Activated naive CD8-positive, alpha-beta T cell treated with anti-CD3 and anti-CD28 coated beads, Interleukin-2, amount 50 U/mL, for 24 hours (primary cell): ENCODE measurements at regions not wholly inside any gene's neighbourhood (a gene's known extent, or its start where the extent isn't known, plus 50 kb on each side); places are given as distances from the start of the nearest gene placed in this dataset.

ENCODE experiments used
- ATAC-seq: fragments of 150-1000 bp; cut with Tn5 transposase; one replicate; pipeline ENCODE4 v1.10.0; 2021
- DNase-seq: peaks from one replicate; pipeline ENCODE4 v3.0.0; 2021
- H3K27ac Mint-ChIP-seq: one replicate; pipeline ENCODE4 v1.8.0; 2021; ENCODE audit warnings: mild to moderate bottlenecking, mixed read lengths
- H3K27me3 Mint-ChIP-seq: one replicate; pipeline ENCODE4 v1.8.0; 2021; ENCODE audit warnings: mixed read lengths
- H3K36me3 Mint-ChIP-seq: one replicate; pipeline ENCODE4 v1.8.0; 2021; ENCODE audit warnings: low read depth, mixed read lengths
- H3K4me1 Mint-ChIP-seq: one replicate; pipeline ENCODE4 v1.8.0; 2021; ENCODE audit warnings: mixed read lengths
- H3K4me3 Mint-ChIP-seq: one replicate; pipeline ENCODE4 v1.8.0; 2021; ENCODE audit warnings: mild to moderate bottlenecking, moderate library complexity, mixed read lengths
- H3K9me3 Mint-ChIP-seq: one replicate; pipeline ENCODE4 v1.8.0; 2021; ENCODE audit warnings: mixed read lengths

DNA sequence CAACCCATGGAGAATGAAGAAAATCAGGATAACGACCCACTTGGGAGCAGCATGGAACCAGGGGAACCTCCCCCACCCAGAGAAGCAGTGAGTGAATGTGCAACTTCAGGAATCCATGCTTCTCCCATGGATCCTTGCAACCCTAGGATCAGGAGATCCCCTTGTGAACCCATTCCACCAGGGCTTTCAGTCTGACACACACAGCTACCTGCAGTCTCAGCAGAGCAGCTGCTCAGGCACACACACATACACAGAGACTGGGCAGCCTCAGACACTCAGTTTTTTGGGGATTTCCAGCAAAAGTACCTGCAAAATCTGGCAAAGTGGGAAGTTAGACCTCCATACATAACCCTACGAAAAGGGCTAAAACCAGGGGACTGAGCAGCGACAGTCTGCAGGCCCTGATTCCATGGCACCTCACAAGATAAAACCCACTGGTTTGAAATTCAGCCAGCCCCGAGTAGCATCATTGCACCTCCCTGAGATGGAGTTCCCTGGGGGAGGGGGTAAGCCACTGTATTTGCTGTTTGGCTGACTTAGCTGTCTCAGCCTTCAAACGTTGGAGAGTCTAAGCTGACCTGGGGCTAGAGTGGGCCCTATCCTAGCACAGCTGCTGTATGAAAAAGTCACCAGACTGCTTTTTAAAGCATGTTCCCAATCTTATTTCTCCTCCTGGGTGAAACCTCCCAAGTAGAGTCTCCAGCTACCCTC is 737.5 kb upstream of the NDST4 start:
- H3K4me3 Mint-ChIP-seq = no peak overlapping the region
- H3K27me3 Mint-ChIP-seq = no peaks in the 10 kb centered on the region
- H3K9me3 Mint-ChIP-seq = no peaks in the 10 kb centered on the region
- no peaks in the 10 kb centered on the region for H3K36me3 Mint-ChIP-seq
- ATAC-seq (no peak), DNase-seq (no peak)
- H3K27ac Mint-ChIP-seq = no peak overlapping the region
- no peaks in the 10 kb centered on the region for H3K4me1 Mint-ChIP-seq

DNA sequence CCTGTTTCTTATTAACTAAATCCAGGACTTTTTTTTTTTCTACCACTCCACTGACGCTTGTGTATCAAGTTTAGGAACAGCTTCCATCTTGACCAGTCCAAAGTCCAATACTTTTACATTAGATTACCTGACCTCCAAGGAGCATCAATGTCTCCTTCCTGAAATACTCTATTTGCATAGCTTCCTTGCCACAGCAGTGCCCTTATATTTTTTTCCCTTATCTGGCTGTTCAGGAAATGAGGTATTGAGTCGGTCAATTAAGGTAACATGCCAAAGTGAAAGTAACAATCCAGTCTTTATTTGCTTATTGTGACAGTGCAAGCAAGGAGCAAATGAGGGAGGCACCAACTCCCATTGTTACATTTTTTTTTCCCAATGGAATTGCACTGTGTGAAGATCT is 730.8 kb upstream of the NDST4 start:
- H3K9me3 Mint-ChIP-seq = peaks cover 8% of the 10 kb centered on the region
- no peak overlapping the region for H3K27ac Mint-ChIP-seq
- no peak overlapping the region for H3K4me3 Mint-ChIP-seq
- H3K27me3 Mint-ChIP-seq = no peaks in the 10 kb centered on the region
- H3K36me3 Mint-ChIP-seq = no peaks in the 10 kb centered on the region
- DNase-seq = no peak
- no peaks in the 10 kb centered on the region for H3K4me1 Mint-ChIP-seq
- ATAC-seq = no peak

DNA sequence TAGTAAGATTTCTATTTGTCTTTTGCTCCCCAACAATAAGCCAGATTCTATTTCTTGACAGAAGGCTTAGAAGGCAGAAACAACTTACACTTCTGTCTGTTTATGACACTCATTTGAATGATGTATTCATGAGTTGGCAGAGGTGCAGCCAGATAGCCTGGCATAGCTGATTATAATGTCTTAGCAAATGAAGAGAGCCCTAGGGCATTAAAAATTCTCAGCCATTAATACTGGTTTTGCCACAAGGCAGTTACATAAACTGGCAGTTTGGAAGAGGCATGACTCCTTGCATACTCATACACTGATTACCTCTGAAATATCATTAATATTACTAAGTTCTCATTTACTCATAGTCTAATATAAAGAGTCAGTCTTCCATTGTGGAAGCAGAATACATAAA is 728.5 kb upstream of the NDST4 start:
- Mint-ChIP-seq H3K27me3 (no peaks in the 10 kb centered on the region), H3K4me3 (no peak overlapping the region), H3K4me1 (no peaks in the 10 kb centered on the region), H3K36me3 (no peaks in the 10 kb centered on the region), H3K27ac (no peak overlapping the region), H3K9me3 (peaks cover 19% of the 10 kb centered on the region)
- ATAC-seq (no peak), DNase-seq (no peak)

DNA sequence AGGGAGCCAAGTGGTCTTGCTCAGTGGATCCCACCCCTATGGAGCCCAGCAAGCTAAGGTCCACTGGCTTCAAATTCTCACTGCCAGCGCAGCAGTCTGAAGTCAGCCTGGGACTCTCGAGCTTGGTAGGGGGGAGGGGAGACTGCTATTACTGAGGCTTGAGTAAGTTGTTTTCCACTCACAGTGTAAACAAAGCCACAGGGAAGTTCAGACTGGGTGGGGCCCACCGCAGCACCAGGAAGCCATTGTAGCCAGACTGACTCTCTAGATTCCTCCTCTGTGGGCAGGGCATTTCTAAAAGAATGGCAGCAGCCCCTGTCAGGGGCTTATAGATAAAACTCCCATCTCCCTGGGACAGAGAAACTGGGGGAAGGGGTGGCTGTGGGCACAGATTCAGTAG is 721.0 kb upstream of the NDST4 start:
- H3K4me1 Mint-ChIP-seq = no peaks in the 10 kb centered on the region
- ATAC-seq = no peak

DNA sequence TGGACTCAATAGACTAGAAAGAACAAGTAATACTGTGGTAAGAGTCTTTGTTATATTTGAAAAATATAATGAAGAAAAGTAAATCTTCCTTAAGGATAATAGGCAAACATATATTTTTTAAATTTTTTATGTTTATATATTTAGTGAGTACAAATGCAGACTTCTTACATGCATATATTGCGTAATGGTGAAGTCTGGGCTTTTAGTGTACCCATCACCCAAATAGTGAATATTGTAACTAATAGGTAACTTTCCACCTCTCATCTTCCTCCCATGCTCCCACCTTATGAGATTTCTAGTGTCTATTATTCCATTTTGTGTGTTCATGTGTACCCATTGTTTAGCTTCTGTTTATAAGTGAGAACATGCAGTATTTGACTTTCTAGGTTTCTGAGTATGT is 711.2 kb upstream of the NDST4 start:
- Mint-ChIP-seq H3K4me3 (no peak overlapping the region), H3K27ac (no peak overlapping the region), H3K27me3 (no peaks in the 10 kb centered on the region), H3K4me1 (no peaks in the 10 kb centered on the region), H3K9me3 (peaks cover 9% of the 10 kb centered on the region), H3K36me3 (no peaks in the 10 kb centered on the region)
- DNase-seq (no peak), ATAC-seq (no peak)

More for the DNA sequence above, 721.0 kb upstream of the NDST4 start:
- no peaks in the 10 kb centered on the region for H3K36me3 Mint-ChIP-seq
- H3K27ac Mint-ChIP-seq = no peak overlapping the region
- H3K4me3 Mint-ChIP-seq = no peak overlapping the region
- H3K9me3 Mint-ChIP-seq = peaks cover 17% of the 10 kb centered on the region
- no peak for DNase-seq
- H3K27me3 Mint-ChIP-seq = no peaks in the 10 kb centered on the region

DNA sequence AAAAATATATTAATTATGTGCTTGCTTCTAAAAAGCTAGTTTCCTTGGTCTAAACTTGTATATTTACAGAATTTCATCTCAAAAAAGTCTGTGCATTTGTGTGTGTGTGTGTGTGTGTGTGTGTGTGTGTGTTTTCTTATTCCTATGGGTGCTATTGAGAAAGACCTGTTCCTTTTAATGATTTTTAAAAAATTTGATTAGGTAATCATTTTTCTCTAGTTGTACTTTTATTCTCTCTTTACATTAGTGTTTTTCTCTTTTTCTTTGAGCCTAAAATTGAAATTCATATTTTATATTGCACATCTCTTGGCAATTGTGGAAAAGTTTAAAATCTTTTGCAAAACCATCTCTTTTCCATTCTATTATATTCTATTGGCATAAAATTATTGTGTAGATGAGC is 690.4 kb upstream of the NDST4 start:
- Mint-ChIP-seq H3K27ac (no peak overlapping the region), H3K4me1 (no peaks in the 10 kb centered on the region), H3K27me3 (no peaks in the 10 kb centered on the region), H3K9me3 (peaks cover 11% of the 10 kb centered on the region), H3K36me3 (no peaks in the 10 kb centered on the region), H3K4me3 (no peak overlapping the region)
- DNase-seq = no peak
- ATAC-seq = no peak

DNA sequence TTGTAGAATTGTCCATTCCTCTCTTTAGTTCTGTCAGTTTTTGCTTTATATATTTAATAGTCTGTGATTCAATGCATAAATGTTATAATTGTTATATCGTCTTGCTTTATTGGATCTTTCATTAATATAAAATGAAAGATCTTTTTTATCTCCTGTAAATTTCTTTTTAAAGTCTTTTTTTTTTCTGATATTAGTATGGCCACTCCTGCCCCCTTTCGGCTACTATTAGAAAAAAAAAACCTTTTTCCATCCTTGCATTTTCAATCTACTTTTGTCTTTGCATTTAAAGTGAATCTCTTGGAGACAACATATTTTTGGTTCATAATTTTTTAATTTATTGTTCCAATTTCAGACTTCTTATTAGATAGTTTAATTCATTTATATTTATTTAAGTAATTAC is 677.4 kb upstream of the NDST4 start:
- no peak for ATAC-seq

DNA sequence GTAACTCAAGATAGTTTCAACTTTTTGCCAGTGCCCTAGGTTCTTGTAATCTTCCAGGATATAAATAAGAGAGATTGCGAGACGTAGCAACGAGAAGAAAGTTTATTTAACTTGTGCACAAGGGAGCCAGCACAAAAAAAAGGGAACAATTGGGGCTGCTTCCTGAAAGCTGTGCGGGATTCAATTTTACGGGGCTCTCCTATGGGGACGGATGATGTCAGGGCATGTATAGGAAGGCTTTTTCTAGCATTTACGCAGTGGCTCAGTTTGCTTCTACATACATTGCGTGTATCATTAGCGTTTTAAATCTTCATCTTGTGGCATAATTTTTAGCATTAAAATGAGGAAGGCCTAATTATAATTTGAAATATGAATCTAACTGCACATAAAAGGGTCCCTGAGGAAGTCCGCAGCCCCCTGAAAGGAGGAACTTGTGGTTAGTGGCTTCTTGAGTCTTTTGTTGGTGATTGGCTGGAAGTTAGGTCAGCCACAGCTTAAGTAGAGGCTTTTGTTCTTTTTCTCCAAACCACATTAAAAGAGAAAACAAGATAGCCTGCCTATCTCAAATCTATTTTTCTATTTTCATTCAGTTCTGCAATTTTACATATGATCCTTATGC is 668.2 kb upstream of the NDST4 start:
- Mint-ChIP-seq H3K4me1 (peaks cover 2% of the 10 kb centered on the region), H3K9me3 (peaks cover 11% of the 10 kb centered on the region), H3K36me3 (no peaks in the 10 kb centered on the region), H3K27me3 (no peaks in the 10 kb centered on the region), H3K4me3 (no peak overlapping the region), H3K27ac (no peak overlapping the region)
- ATAC-seq = no peak
- DNase-seq = no peak

More for the DNA sequence above, 677.4 kb upstream of the NDST4 start:
- Mint-ChIP-seq H3K36me3 (no peaks in the 10 kb centered on the region), H3K27ac (no peak overlapping the region), H3K9me3 (no peaks in the 10 kb centered on the region), H3K4me1 (no peaks in the 10 kb centered on the region), H3K27me3 (no peaks in the 10 kb centered on the region), H3K4me3 (no peak overlapping the region)
- no peak for DNase-seq

DNA sequence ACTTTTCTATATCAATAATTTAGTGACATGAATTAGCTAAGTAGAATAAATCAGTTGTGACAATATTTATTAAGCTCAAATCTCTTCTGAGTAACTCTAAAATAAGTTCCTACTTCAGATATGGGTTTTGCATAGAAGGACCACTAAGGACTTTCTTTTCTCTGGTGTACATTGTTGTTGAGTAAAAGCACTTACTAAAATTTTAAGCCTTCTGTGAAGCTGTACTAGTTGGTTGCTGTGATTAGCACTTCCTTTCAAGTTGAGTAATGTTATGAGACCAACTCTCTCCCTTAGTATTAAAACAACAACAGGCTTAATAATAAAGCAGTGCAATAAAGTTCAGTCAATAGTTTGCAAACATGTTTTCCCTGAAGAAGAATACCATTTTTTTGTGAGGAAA is 667.4 kb upstream of the NDST4 start:
- H3K36me3 Mint-ChIP-seq = no peaks in the 10 kb centered on the region
- ATAC-seq = no peak
- H3K4me1 Mint-ChIP-seq = peaks cover 2% of the 10 kb centered on the region
- H3K27ac Mint-ChIP-seq = no peak overlapping the region
- H3K27me3 Mint-ChIP-seq = no peaks in the 10 kb centered on the region
- H3K9me3 Mint-ChIP-seq = peaks cover 13% of the 10 kb centered on the region
- H3K4me3 Mint-ChIP-seq = no peak overlapping the region
- no peak for DNase-seq

DNA sequence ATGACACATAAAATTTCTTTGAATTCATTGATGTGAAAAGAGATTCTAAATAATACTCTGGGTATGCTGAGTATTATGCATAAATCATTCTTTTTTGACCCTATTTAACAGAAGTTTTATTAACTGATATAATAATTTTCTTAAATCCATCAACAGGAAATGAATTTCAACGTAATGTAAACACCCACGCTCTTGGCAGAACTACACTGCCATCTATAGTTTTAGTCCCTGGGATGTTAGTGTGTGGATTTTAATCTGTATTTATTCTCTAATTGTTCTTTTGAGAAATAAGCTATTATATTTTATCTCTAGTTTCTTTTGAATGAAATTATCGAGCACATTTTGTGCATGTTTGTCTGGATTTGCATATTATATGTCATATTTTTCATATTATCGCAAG is 666.8 kb upstream of the NDST4 start:
- H3K4me3 Mint-ChIP-seq = no peak overlapping the region

DNA sequence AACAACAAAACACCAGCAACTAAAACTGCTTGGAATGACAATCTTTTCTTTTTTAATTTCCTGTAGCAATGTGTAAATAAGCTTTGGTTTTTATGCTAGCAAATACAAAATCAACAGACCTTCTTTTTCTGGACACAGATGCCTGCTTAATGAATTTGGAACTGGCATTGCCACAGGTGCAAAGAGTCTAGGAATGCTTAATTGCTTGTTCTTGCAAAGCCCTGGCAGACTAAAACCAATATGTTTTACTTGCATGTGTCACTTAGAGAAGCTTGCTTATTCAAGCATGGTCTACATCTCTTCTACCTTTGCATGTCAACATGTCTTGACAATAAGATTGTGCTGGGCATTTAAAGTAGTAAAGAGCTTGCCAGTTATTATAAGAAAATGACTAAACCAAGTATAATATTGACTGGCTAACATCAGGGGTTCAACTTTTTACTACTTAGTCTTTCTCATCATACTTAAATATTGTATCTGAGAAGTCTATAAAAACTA is 656.7 kb upstream of the NDST4 start:
- Mint-ChIP-seq H3K4me1 (no peaks in the 10 kb centered on the region), H3K36me3 (no peaks in the 10 kb centered on the region), H3K4me3 (no peak overlapping the region), H3K9me3 (no peaks in the 10 kb centered on the region), H3K27me3 (no peaks in the 10 kb centered on the region), H3K27ac (no peak overlapping the region)
- DNase-seq (no peak), ATAC-seq (no peak)

More for the DNA sequence above, 666.8 kb upstream of the NDST4 start:
- H3K4me1 Mint-ChIP-seq = peaks cover 2% of the 10 kb centered on the region
- ATAC-seq = no peak
- H3K27ac Mint-ChIP-seq = no peak overlapping the region
- DNase-seq = no peak
- no peaks in the 10 kb centered on the region for H3K36me3 Mint-ChIP-seq
- H3K27me3 Mint-ChIP-seq = no peaks in the 10 kb centered on the region
- H3K9me3 Mint-ChIP-seq = peaks cover 13% of the 10 kb centered on the region

DNA sequence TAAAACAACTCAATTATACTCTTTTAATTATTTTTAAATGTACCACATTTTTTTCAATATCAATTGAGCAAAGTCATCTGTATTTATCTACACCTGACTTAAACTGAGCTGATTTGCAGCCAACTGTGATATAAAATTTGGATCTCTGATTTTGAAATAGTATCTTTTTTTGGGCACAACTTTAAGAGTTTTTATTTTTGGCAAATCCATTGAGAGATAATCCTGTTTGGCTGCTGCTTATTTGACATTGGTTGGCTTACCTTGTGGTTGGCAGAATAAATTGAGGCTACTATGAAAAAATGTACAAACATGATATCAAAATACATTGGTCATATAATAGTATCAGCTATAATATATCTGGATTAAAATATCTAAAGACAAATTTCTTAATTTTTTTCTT is 656.0 kb upstream of the NDST4 start:
- H3K4me3 Mint-ChIP-seq = no peak overlapping the region
- ATAC-seq (no peak), DNase-seq (no peak)
- no peaks in the 10 kb centered on the region for H3K9me3 Mint-ChIP-seq
- H3K27ac Mint-ChIP-seq = no peak overlapping the region
- no peaks in the 10 kb centered on the region for H3K27me3 Mint-ChIP-seq
- no peaks in the 10 kb centered on the region for H3K4me1 Mint-ChIP-seq
- H3K36me3 Mint-ChIP-seq = no peaks in the 10 kb centered on the region

DNA sequence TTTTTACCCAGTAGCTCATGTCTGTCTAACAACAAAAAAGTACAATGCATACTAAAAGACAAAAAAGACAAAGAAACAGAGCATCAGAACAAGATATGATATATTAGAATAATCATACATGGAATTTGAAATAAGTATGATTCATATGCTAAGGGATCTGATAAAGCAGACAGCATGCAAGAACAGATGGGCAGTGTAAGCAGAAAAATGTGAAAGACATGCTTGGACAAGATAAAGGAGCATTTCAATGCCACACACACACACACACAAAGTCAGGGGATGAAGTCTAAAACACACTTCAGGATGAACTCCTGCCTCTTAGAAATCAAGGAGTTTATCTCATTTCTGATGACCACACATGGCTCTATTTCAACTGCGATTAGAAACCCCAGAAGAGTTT is 649.6 kb upstream of the NDST4 start:
- no peaks in the 10 kb centered on the region for H3K9me3 Mint-ChIP-seq
- ATAC-seq = no peak
- no peaks in the 10 kb centered on the region for H3K4me1 Mint-ChIP-seq
- no peaks in the 10 kb centered on the region for H3K36me3 Mint-ChIP-seq
- no peak for DNase-seq
- no peak overlapping the region for H3K4me3 Mint-ChIP-seq
- no peaks in the 10 kb centered on the region for H3K27me3 Mint-ChIP-seq
- H3K27ac Mint-ChIP-seq = no peak overlapping the region

DNA sequence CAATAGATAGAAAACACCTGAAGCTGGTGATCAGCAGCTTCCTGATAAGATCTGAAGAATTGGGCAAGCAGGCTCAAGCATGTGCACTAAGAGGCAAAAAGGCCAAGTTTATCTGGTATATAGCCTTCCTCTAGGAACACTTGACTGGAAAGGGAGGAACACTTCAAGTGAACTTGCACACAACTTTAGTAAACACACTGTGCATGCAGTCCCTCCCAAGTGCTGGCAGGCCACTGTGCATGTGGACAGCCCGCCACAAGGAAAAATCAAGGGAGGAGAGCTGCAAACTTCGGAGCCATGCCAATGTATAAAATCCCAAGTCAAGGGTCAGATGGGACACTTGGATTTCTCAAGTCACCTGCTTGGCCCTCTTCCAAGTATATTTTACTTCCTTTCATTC is 645.8 kb upstream of the NDST4 start:
- no peak for DNase-seq
- Mint-ChIP-seq H3K27ac (no peak overlapping the region), H3K4me1 (no peaks in the 10 kb centered on the region), H3K4me3 (no peak overlapping the region), H3K36me3 (no peaks in the 10 kb centered on the region), H3K9me3 (no peaks in the 10 kb centered on the region), H3K27me3 (no peaks in the 10 kb centered on the region)
- no peak for ATAC-seq

DNA sequence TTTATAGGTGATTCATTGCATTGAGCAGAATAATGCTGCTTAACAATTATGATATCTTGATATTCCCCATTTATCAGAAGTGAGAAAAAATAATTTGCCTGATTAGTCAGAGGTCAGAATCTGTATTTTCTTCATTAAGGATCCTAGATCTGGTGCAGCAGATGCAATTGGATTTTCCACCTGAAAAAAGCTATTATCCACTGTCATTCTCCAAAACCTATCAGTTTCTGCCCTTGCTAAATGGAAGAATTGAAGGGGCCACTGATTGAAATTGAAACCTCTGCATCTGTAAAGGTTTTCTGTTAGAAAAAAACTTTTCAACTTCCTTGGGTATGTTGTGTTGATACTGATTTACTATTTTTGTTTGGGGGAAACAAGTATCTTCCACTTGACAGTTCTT is 636.0 kb upstream of the NDST4 start:
- peaks cover 7% of the 10 kb centered on the region for H3K9me3 Mint-ChIP-seq
- no peaks in the 10 kb centered on the region for H3K27me3 Mint-ChIP-seq
- no peak overlapping the region for H3K27ac Mint-ChIP-seq
- ATAC-seq = no peak
- no peak for DNase-seq
- no peaks in the 10 kb centered on the region for H3K4me1 Mint-ChIP-seq
- H3K4me3 Mint-ChIP-seq = no peak overlapping the region
- H3K36me3 Mint-ChIP-seq = no peaks in the 10 kb centered on the region
